ENCODE measurements at regions not wholly inside any gene's neighbourhood (a gene's known extent, or its start where the extent isn't known, plus 50 kb on each side); places are given as distances from the start of the nearest gene placed in this dataset.

DNA sequence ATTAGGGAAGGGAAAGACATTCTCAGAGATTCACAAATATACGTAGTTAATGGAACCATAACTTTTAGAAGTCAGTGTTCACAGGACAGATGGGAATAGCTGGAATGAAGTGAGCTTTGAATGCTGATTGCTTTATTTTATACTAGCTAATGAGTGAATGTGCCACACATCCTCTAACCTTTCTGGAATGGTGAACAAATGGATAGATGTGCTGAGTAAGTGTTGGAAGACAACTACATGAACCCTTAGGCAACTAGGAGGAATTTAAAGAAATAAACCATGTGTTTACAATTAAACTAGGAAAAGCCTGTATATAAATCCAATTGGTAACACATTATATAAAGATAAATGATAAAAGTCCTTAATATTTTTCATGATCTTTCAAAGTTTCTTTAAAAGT is 91.6 kb upstream of the LIMCH1 start:
- POLR2A ChIA-PET (ENCODE audit: partially characterized antibody): no interaction called here
- no peak overlapping the region for H3K4me3 ChIP-seq (ENCODE audit: extremely low read depth in 1 of 4, insufficient read depth in 2 of 4, low read depth in 3 of 4, low read length in 4 of 4)
- no peak for FAIRE-seq
- TF ChIP-seq JUND (IDR thresholded peaks at IDR 0.05; ENCODE audit: low read length) (no peak), SAP30 (IDR thresholded peaks at IDR 0.05; ENCODE audit: insufficient read depth, insufficient replicate concordance, low read length) (no peak), CTBP2 (IDR thresholded peaks at IDR 0.05; ENCODE audit: borderline replicate concordance, insufficient read depth, insufficient read length, low read length) (no peak)

More for the DNA sequence above, 91.6 kb upstream of the LIMCH1 start:
- Histone ChIP-seq H3K27me3 (replicated peaks in 1 of 4; ENCODE audit: control insufficient read depth in 3 of 4, extremely low read depth in 1 of 4, insufficient read depth in 3 of 4, low read length in 3 of 4) (no peaks in the 10 kb centered on the region), H4K91ac (replicated peaks; ENCODE audit: insufficient read length, low read length) (no peak overlapping the region), H3K18ac (ENCODE audit: extremely low read depth, low read length) (no peak overlapping the region), H3K27ac (ENCODE audit: low read depth, low read length) (no peak overlapping the region), H3K4me1 (replicated peaks in 1 of 4; ENCODE audit: control insufficient read depth in 3 of 4, insufficient read depth in 4 of 4, low read length in 3 of 4) (peaks cover 0 to 2% (median 0%) of the 10 kb centered on the region in 4 experiments; a peak in 2 of 7 replicates), H2BK120ac (replicated peaks; ENCODE audit: low read depth, low read length) (no peak overlapping the region), H3K36me3 (ENCODE audit: control insufficient read depth in 2 of 4, insufficient read depth in 4 of 4, low read length in 3 of 4) (no peaks in the 10 kb centered on the region), H3K14ac (ENCODE audit: insufficient read length) (no peak overlapping the region), H3K4ac (replicated peaks; ENCODE audit: insufficient read length, low read depth, low read length) (no peak overlapping the region), H2BK12ac (ENCODE audit: low read depth, low read length) (no peak overlapping the region), H2AFZ (ENCODE audit: low read length) (no peak overlapping the region), H4K5ac (ENCODE audit: insufficient read length, low read depth, low read length) (no peak overlapping the region), H3K9ac (replicated peaks in 1 of 4; ENCODE audit: extremely low read depth in 1 of 4, low read depth in 3 of 4, low read length in 3 of 4) (no peak overlapping the region), H3K23me2 (ENCODE audit: low read depth, low read length) (no peaks in the 10 kb centered on the region), H3K56ac (replicated peaks; ENCODE audit: insufficient read length, low read depth, low read length) (no peak overlapping the region), H2AK5ac (ENCODE audit: low read depth, low read length) (no peak overlapping the region), H2BK5ac (ENCODE audit: low read depth, low read length) (no peak overlapping the region), H2BK20ac (ENCODE audit: low read length) (no peak overlapping the region), H4K20me1 (replicated peaks in 1 of 2; ENCODE audit: control insufficient read depth in 1 of 2, insufficient read depth in 2 of 2, low read length in 2 of 2) (no peaks in the 10 kb centered on the region), H3K9me3 (ENCODE audit: insufficient read depth in 2 of 2, low read depth in 1 of 2, low read length in 1 of 2) (no peaks in the 10 kb centered on the region), H4K8ac (ENCODE audit: extremely low read depth, insufficient read depth, low read length) (no peak overlapping the region), H3K4me2 (ENCODE audit: insufficient read depth in 1 of 2, low read depth in 2 of 2, low read length in 2 of 2) (no peak overlapping the region), H3K23ac (ENCODE audit: insufficient read length) (no peak overlapping the region), H3K79me1 (ENCODE audit: low read depth, low read length) (no peaks in the 10 kb centered on the region), H2BK15ac (ENCODE audit: low read length) (no peak overlapping the region), H3K79me2 (ENCODE audit: control insufficient read depth in 1 of 2, insufficient read depth in 2 of 2, low read length in 2 of 2) (no peaks in the 10 kb centered on the region)
- no peak for DNase-seq (ENCODE audit: low read depth in 1 of 2, low spot score in 2 of 2)
- CTCF ChIA-PET (ENCODE audit: partially characterized antibody): interaction anchor here (0.6 to 0.7 kb wide), 2 partner anchors 10 kb away, joined by 3 read pairs; no protein-coding TSS in a partner anchor
- WGBS, 2 experiments (ENCODE audit: extremely low coverage in 1 of 2, insufficient coverage in 1 of 2, insufficient read length in 1 of 2, insufficient replicate concordance in 2 of 2, low coverage in 1 of 2, low lambda C conversion rate in 2 of 2, missing lambda C conversion rate in 1 of 2): 80% methylated on average over 1 of the region's 1 CpG; no CpG with 5 or more reads in 1 of the 2 experiments
